ENCODE measurements at regions not wholly inside any gene's neighbourhood (a gene's known extent, or its start where the extent isn't known, plus 50 kb on each side); places are given as distances from the start of the nearest gene placed in this dataset.

DNA sequence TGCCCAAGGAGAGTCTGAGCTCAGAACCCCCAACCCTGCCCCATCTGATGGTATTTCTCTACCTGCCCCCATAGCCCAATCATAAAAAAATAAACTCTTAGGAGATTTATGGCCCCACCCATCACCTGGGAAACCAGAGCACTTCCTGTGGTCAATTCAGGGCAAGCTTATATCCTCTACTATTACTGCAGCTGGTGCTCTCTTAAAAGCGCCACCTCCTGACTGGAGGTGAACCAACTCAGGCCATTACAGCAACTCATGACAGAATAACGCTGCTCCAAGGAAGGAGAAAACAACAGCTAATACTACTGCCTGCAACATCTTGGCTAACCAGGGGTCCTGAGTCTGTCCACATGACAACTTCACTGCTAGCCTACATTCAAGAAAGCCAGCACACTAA lies 195.7 kb downstream of the MTCL1 start:
- Mint-ChIP-seq H3K27me3 (ENCODE audit: insufficient read depth, unreplicated experiment) (no peaks in the 10 kb centered on the region), H3K36me3 (ENCODE audit: insufficient read depth, unreplicated experiment) (no peaks in the 10 kb centered on the region), H3K27ac (ENCODE audit: low read depth, unreplicated experiment) (no peak overlapping the region), H3K4me3 (ENCODE audit: unreplicated experiment) (no peak overlapping the region), H3K4me1 (ENCODE audit: insufficient read depth, unreplicated experiment) (no peaks in the 10 kb centered on the region), H3K9me3 (ENCODE audit: unreplicated experiment) (peaks cover 22% of the 10 kb centered on the region)
- POLR2A ChIA-PET: no interaction called here
- BruUV-seq (replicated peaks): no TSS peak
- intact Hi-C loops (cut with micrococcal nuclease): no loop called here
- CTCF ChIA-PET: interaction anchor here (0.6 kb wide), 1 partner anchor 1748 kb away, joined by 3 read pairs; no protein-coding TSS in a partner anchor
- DNase-seq (ENCODE audit: unreplicated experiment): no peak
- TF ChIP-seq, protein P1, sequence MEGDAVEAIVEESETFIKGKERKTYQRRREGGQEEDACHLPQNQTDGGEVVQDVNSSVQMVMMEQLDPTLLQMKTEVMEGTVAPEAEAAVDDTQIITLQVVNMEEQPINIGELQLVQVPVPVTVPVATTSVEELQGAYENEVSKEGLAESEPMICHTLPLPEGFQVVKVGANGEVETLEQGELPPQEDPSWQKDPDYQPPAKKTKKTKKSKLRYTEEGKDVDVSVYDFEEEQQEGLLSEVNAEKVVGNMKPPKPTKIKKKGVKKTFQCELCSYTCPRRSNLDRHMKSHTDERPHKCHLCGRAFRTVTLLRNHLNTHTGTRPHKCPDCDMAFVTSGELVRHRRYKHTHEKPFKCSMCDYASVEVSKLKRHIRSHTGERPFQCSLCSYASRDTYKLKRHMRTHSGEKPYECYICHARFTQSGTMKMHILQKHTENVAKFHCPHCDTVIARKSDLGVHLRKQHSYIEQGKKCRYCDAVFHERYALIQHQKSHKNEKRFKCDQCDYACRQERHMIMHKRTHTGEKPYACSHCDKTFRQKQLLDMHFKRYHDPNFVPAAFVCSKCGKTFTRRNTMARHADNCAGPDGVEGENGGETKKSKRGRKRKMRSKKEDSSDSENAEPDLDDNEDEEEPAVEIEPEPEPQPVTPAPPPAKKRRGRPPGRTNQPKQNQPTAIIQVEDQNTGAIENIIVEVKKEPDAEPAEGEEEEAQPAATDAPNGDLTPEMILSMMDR (IDR thresholded peaks at IDR 0.05; ENCODE audit: unreplicated experiment): no peak

- DNase-seq (ENCODE audit: unreplicated experiment): no peak
- Mint-ChIP-seq H3K27ac (ENCODE audit: low read depth, unreplicated experiment) (no peak overlapping the region), H3K36me3 (ENCODE audit: insufficient read depth, unreplicated experiment) (no peaks in the 10 kb centered on the region), H3K9me3 (ENCODE audit: unreplicated experiment) (peaks cover 18% of the 10 kb centered on the region), H3K4me1 (ENCODE audit: insufficient read depth, unreplicated experiment) (no peaks in the 10 kb centered on the region), H3K27me3 (ENCODE audit: insufficient read depth, unreplicated experiment) (no peaks in the 10 kb centered on the region), H3K4me3 (ENCODE audit: unreplicated experiment) (no peak overlapping the region)
- BruUV-seq (replicated peaks): no TSS peak
- TF ChIP-seq, protein P1 (IDR thresholded peaks at IDR 0.05; ENCODE audit: unreplicated experiment): no peak
- POLR2A ChIA-PET: no interaction called here
- CTCF ChIA-PET: no interaction called here
- intact Hi-C loops (cut with micrococcal nuclease): no loop called here
Measured at GRCh38 chr18:8904316-8904715, 198.2 kb upstream of the NDUFV2 start.

GRCh38 chr18:8908792-8909510 lies 193.5 kb upstream of the NDUFV2 start:
- DNase-seq (ENCODE audit: unreplicated experiment): no peak
- BruUV-seq (replicated peaks): no TSS peak
- H3K36me3 Mint-ChIP-seq (ENCODE audit: insufficient read depth, unreplicated experiment): no peaks in the 10 kb centered on the region
- ChIA-PET CTCF (no interaction called here), POLR2A (interaction anchor here (0.7 to 1.5 kb wide), 2 partner anchors 13 to 62 kb away, joined by 3 to 4 read pairs; no protein-coding TSS in a partner anchor)
- no peak overlapping the region for H3K4me3 Mint-ChIP-seq (ENCODE audit: unreplicated experiment)
- no peaks in the 10 kb centered on the region for H3K27me3 Mint-ChIP-seq (ENCODE audit: insufficient read depth, unreplicated experiment)
- intact Hi-C loops (cut with micrococcal nuclease): no loop called here
- TF ChIP-seq, protein P1 (IDR thresholded peaks at IDR 0.05; ENCODE audit: unreplicated experiment): no peak
- no peak overlapping the region for H3K27ac Mint-ChIP-seq (ENCODE audit: low read depth, unreplicated experiment)
- peaks cover 10% of the 10 kb centered on the region for H3K9me3 Mint-ChIP-seq (ENCODE audit: unreplicated experiment)
- no peaks in the 10 kb centered on the region for H3K4me1 Mint-ChIP-seq (ENCODE audit: insufficient read depth, unreplicated experiment)

- Mint-ChIP-seq H3K9me3 (ENCODE audit: unreplicated experiment) (peaks cover 2% of the 10 kb centered on the region), H3K4me3 (ENCODE audit: unreplicated experiment) (no peak overlapping the region), H3K4me1 (ENCODE audit: insufficient read depth, unreplicated experiment) (no peaks in the 10 kb centered on the region), H3K36me3 (ENCODE audit: insufficient read depth, unreplicated experiment) (no peaks in the 10 kb centered on the region), H3K27ac (ENCODE audit: low read depth, unreplicated experiment) (no peak overlapping the region), H3K27me3 (ENCODE audit: insufficient read depth, unreplicated experiment) (no peaks in the 10 kb centered on the region)
- intact Hi-C loops (cut with micrococcal nuclease): no loop called here
- no TSS peak for BruUV-seq (replicated peaks)
- ChIA-PET CTCF (interaction anchor here (0.6 kb wide), 1 partner anchor 15 kb away, joined by 3 read pairs; no protein-coding TSS in a partner anchor), POLR2A (interaction anchor here (1.5 kb wide), 1 partner anchor 14 kb away, joined by 4 read pairs; no protein-coding TSS in a partner anchor)
- TF ChIP-seq, protein P1 (IDR thresholded peaks at IDR 0.05; ENCODE audit: unreplicated experiment): no peak
- DNase-seq (ENCODE audit: unreplicated experiment): no peak
Measured at GRCh38 chr18:8910186-8910822, 192.2 kb upstream of the NDUFV2 start.

Measured in MCF 10A (cell line).